ENCODE measurements at regions not wholly inside any gene's neighbourhood (a gene's known extent, or its start where the extent isn't known, plus 50 kb on each side); places are given as distances from the start of the nearest gene placed in this dataset.
"Not testable (repeated sequence)": the region's sequence is repeated elsewhere in the genome, so short reads cannot be mapped to it uniquely, and the experiment has no call there.

GRCh38 chr10:30550967-30551815 lies 78.4 kb downstream of the LYZL2 start:
- Histone ChIP-seq H3K9me3 (ENCODE audit: low read depth) (no peaks in the 10 kb centered on the region), H3K4me1 (ENCODE audit: insufficient read depth) (peaks cover 4% of the 10 kb centered on the region; the same call in 1 of the 2 replicates), H4K20me1 (ENCODE audit: insufficient read depth) (no peaks in the 10 kb centered on the region), H3K4me2 (ENCODE audit: unreplicated experiment) (no peak overlapping the region), H3K27ac (no peak overlapping the region), H2AFZ (no peak overlapping the region), H3K4me3 (no peak overlapping the region), H3K27me3 (replicated peaks; ENCODE audit: insufficient read depth) (no peaks in the 10 kb centered on the region), H3K9ac (no peak overlapping the region), H3F3A (ENCODE audit: insufficient read depth) (no peaks in the 10 kb centered on the region), H3K9me2 (ENCODE audit: insufficient read depth) (no peaks in the 10 kb centered on the region), H3K36me3 (ENCODE audit: low read depth) (no peaks in the 10 kb centered on the region), H3K79me2 (ENCODE audit: insufficient read depth) (no peaks in the 10 kb centered on the region)
- in situ Hi-C loops (cut with MboI), result no loop called here
- TF ChIP-seq EZH2phosphoT487 (IDR thresholded peaks at IDR 0.05; ENCODE audit: insufficient read depth, low read depth) (no peak), EZH2 (IDR thresholded peaks at IDR 0.05; ENCODE audit: insufficient read depth, poor library complexity, severe bottlenecking) (no peak)
- 72 to 80% methylated on average over 10 of the region's 10 CpGs for WGBS, 2 experiments (ENCODE audit: low coverage in 1 of 2, low lambda C conversion rate in 2 of 2, missing lambda C conversion rate in 2 of 2)
- DNase-seq, result no peak

GRCh38 chr10:30549134-30549687 lies 80.3 kb downstream of the LYZL2 start:
- H3K9me3 ChIP-seq (ENCODE audit: low read depth); H3K36me3 ChIP-seq (ENCODE audit: low read depth); H3K27ac ChIP-seq; H3K79me2 ChIP-seq (ENCODE audit: insufficient read depth); H3K27me3 ChIP-seq (replicated peaks; ENCODE audit: insufficient read depth); H2AFZ ChIP-seq; H3K9ac ChIP-seq; H4K20me1 ChIP-seq (ENCODE audit: insufficient read depth); H3K4me2 ChIP-seq (ENCODE audit: unreplicated experiment); in situ Hi-C loops (cut with MboI); DNase-seq; H3K4me1 ChIP-seq (ENCODE audit: insufficient read depth); H3K4me3 ChIP-seq; H3F3A ChIP-seq (ENCODE audit: insufficient read depth); H3K9me2 ChIP-seq (ENCODE audit: insufficient read depth): not testable (repeated sequence)
- WGBS, 2 experiments (ENCODE audit: low coverage in 1 of 2, low lambda C conversion rate in 2 of 2, missing lambda C conversion rate in 2 of 2), result 82 to 86% methylated on average over 6 of the region's 6 CpGs

GRCh38 chr10:30546511-30546910 lies 83.0 kb downstream of the LYZL2 start:
- Histone ChIP-seq H3K4me1 (ENCODE audit: insufficient read depth) (no peaks in the 10 kb centered on the region), H3K27me3 (replicated peaks; ENCODE audit: insufficient read depth) (no peaks in the 10 kb centered on the region), H2AFZ (no peak overlapping the region), H3K4me2 (ENCODE audit: unreplicated experiment) (no peak overlapping the region), H3K4me3 (no peak overlapping the region), H3K36me3 (ENCODE audit: low read depth) (no peaks in the 10 kb centered on the region), H3K9me2 (ENCODE audit: insufficient read depth) (no peaks in the 10 kb centered on the region), H4K20me1 (ENCODE audit: insufficient read depth) (no peaks in the 10 kb centered on the region), H3K27ac (no peak overlapping the region), H3F3A (ENCODE audit: insufficient read depth) (no peaks in the 10 kb centered on the region), H3K9me3 (ENCODE audit: low read depth) (no peaks in the 10 kb centered on the region), H3K9ac (no peak overlapping the region), H3K79me2 (ENCODE audit: insufficient read depth) (no peaks in the 10 kb centered on the region)
- WGBS, 2 experiments (ENCODE audit: low coverage in 1 of 2, low lambda C conversion rate in 2 of 2, missing lambda C conversion rate in 2 of 2), result 74 to 77% methylated on average over 9 of the region's 9 CpGs
- no peak for DNase-seq
- in situ Hi-C loops (cut with MboI), result no loop called here
- TF ChIP-seq EZH2phosphoT487 (IDR thresholded peaks at IDR 0.05; ENCODE audit: insufficient read depth, low read depth), result no peak
- TF ChIP-seq EZH2 (IDR thresholded peaks at IDR 0.05; ENCODE audit: insufficient read depth, poor library complexity, severe bottlenecking), result no peak

- 93 to 98% methylated on average over 3 of the region's 3 CpGs for WGBS, 2 experiments (ENCODE audit: low coverage in 1 of 2, low lambda C conversion rate in 2 of 2, missing lambda C conversion rate in 2 of 2)
- Histone ChIP-seq H3K4me3 (no peak overlapping the region), H3K4me2 (ENCODE audit: unreplicated experiment) (no peak overlapping the region)
These were observed 86.7 kb downstream of the LYZL2 start for GRCh38 chr10:30542895-30543288.

More at GRCh38 chr10:30542895-30543288, 86.7 kb downstream of the LYZL2 start:
- no peaks in the 10 kb centered on the region for H3K9me2 ChIP-seq (ENCODE audit: insufficient read depth)
- no peaks in the 10 kb centered on the region for H3K4me1 ChIP-seq (ENCODE audit: insufficient read depth)
- in situ Hi-C loops (cut with MboI), result no loop called here
- TF ChIP-seq EZH2 (IDR thresholded peaks at IDR 0.05; ENCODE audit: insufficient read depth, poor library complexity, severe bottlenecking), result no peak
- no peak for TF ChIP-seq EZH2phosphoT487 (IDR thresholded peaks at IDR 0.05; ENCODE audit: insufficient read depth, low read depth)
- no peak overlapping the region for H2AFZ ChIP-seq
- no peaks in the 10 kb centered on the region for H3K36me3 ChIP-seq (ENCODE audit: low read depth)
- no peaks in the 10 kb centered on the region for H3K27me3 ChIP-seq (replicated peaks; ENCODE audit: insufficient read depth)
- no peaks in the 10 kb centered on the region for H3F3A ChIP-seq (ENCODE audit: insufficient read depth)
- no peak overlapping the region for H3K9ac ChIP-seq
- no peak for DNase-seq
- no peaks in the 10 kb centered on the region for H3K9me3 ChIP-seq (ENCODE audit: low read depth)
- H3K27ac ChIP-seq, result no peak overlapping the region
- no peaks in the 10 kb centered on the region for H3K79me2 ChIP-seq (ENCODE audit: insufficient read depth)
- no peaks in the 10 kb centered on the region for H4K20me1 ChIP-seq (ENCODE audit: insufficient read depth)

Measured in GM23248 (cell line).